ENCODE measurements at regions not wholly inside any gene's neighbourhood (a gene's known extent, or its start where the extent isn't known, plus 50 kb on each side); places are given as distances from the start of the nearest gene placed in this dataset.

GRCh38 chr5:89606939-89607534, 724.1 kb upstream of the MEF2C start:
- DNase-seq = no peak

GRCh38 chr5:89604342-89604741, 721.4 kb upstream of the MEF2C start:
- no peak for DNase-seq

- DNase-seq = no peak
Observed at GRCh38 chr5:89601880-89602279, 718.9 kb upstream of the MEF2C start.

GRCh38 chr5:89597878-89598277, 714.9 kb upstream of the MEF2C start:
- no peak for DNase-seq

- no peak for DNase-seq
Observed at GRCh38 chr5:89596821-89597220, 713.8 kb upstream of the MEF2C start.

- DNase-seq = no peak
Observed at GRCh38 chr5:89595056-89595455, 712.1 kb upstream of the MEF2C start.

- no peak for DNase-seq
Observed at GRCh38 chr5:89584339-89584956, 701.5 kb upstream of the MEF2C start.

- no peak for DNase-seq
Observed at GRCh38 chr5:89583534-89583933, 700.5 kb upstream of the MEF2C start.

- DNase-seq = no peak
Observed at GRCh38 chr5:89582768-89583339, 699.9 kb upstream of the MEF2C start.

- no peak for DNase-seq
Observed at GRCh38 chr5:89580976-89581375, 698.0 kb upstream of the MEF2C start.

GRCh38 chr5:89575319-89575718, 692.3 kb upstream of the MEF2C start:
- no peak for DNase-seq

GRCh38 chr5:89573345-89573744, 690.4 kb upstream of the MEF2C start:
- DNase-seq = peak; percentile 15

GRCh38 chr5:89572696-89573095, 689.7 kb upstream of the MEF2C start:
- peak; percentile 8 for DNase-seq

- DNase-seq = peak; percentile 7
Observed at GRCh38 chr5:89570557-89570956, 687.6 kb upstream of the MEF2C start.

- DNase-seq = no peak
Observed at GRCh38 chr5:89566340-89566739, 683.4 kb upstream of the MEF2C start.

- no peak for DNase-seq
Observed at GRCh38 chr5:89560696-89561095, 677.7 kb upstream of the MEF2C start.

GRCh38 chr5:89556215-89556913, 673.4 kb upstream of the MEF2C start:
- no peak for DNase-seq

- DNase-seq = no peak
Observed at GRCh38 chr5:89546657-89547056, 663.7 kb upstream of the MEF2C start.

GRCh38 chr5:89545626-89546025, 662.6 kb upstream of the MEF2C start:
- DNase-seq = no peak

- DNase-seq = peak; percentile 18
Observed at GRCh38 chr5:89545076-89545475, 662.1 kb upstream of the MEF2C start.

GRCh38 chr5:89542736-89543135, 659.8 kb upstream of the MEF2C start:
- DNase-seq = peak; percentile 62

GRCh38 chr5:89537800-89538199, 654.8 kb upstream of the MEF2C start:
- DNase-seq = no peak

GRCh38 chr5:89536020-89536419, 653.0 kb upstream of the MEF2C start:
- DNase-seq = no peak

- no peak for DNase-seq
Observed at GRCh38 chr5:89535411-89535810, 652.4 kb upstream of the MEF2C start.

Data from eye (tissue), 1 donor.